HG03108 (cell line): ENCODE measurements at regions not wholly inside any gene's neighbourhood (a gene's known extent, or its start where the extent isn't known, plus 50 kb on each side); places are given as distances from the start of the nearest gene placed in this dataset.
"Not testable (repeated sequence)": the region's sequence is repeated elsewhere in the genome, so short reads cannot be mapped to it uniquely, and the experiment has no call there.

ENCODE experiments used
- ATAC-seq: cut with Tn5 transposase; IDR thresholded peaks from one replicate; pipeline ENCODE4 v1.9.1; 2021; ENCODE audit warnings: moderate library complexity; ENCODE audit not compliant: unreplicated experiment

GRCh38 chr5:9815051-9815450 is 184.9 kb upstream of the TAS2R1 start:
- no peak for ATAC-seq

DNA sequence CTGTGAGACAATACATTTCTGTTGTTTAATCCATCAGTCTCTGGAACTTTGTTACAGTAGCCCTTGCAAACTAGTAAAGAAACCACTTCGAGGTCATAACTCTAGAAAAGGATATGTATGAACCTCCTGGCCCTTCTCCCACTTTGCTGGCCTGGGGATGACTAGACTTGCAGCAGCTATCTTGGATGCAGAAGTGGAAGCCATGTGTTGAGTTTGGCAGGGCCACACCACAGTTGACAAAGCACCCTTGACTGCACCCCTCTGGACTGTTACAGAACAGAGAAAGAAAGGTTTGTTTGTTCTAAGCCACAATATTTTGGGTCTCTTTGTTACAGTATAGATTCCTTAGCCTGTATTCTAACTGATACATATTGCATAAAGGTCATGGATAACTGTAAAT is 183.2 kb upstream of the TAS2R1 start:
- no peak for ATAC-seq

DNA sequence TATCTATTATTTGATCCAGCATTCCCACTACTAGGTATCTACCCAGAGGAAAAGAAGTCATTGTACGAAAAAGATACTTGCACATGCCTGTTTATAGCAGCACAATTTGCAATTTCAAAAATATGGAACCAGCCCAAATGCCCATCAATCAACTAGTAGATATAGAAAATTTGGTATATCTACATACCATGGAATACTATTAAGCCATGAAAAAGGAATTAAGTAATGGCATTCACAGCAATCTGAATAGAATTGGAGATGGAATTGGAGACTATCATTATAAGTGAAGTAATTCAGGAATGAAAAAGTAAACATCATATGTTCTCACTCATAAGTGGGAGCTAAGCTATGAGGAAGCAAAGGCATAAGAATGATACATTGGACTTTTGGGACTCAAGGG is 177.2 kb upstream of the TAS2R1 start:
- ATAC-seq: not testable (repeated sequence)

DNA sequence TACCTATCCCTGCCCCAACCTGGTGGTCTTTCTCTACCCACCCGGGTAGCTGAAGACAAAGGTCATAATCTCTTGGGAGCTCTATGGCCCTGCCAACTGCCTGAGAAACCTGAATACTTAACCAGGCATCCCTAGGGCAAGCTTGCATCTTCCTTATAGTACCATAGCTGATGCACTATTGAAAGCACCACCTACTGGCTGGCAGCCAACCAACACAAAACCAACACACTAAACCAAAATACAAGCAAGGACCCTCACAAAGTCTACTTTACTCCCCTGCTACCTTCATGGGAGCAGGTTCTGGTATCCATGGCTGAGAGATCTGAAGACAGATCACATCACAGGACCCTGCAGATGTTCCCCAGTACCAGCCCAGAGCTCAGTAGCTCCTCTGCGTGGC is 171.8 kb upstream of the TAS2R1 start:
- no peak for ATAC-seq

DNA sequence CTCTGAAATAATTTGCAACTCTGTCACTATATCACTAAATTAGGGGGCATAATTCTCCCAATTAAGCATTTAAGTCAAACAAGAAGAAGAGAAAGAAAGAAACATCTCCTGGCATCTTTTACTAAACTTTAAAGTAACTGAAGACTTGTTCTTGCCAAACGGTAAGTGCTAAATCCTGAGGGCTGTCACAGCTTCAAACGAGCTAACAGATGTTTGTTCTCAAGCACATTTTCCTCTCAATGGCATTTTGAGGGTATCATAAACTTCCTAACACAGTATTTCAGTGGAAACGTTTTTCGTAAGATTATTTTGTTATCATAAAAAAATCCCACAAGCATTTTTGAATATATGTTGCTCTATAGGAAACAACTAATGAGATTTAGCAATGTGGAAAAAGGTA is 169.5 kb upstream of the TAS2R1 start:
- no peak for ATAC-seq

GRCh38 chr5:9790276-9790675 is 160.1 kb upstream of the TAS2R1 start:
- ATAC-seq: no peak

GRCh38 chr5:9789777-9790176 is 159.6 kb upstream of the TAS2R1 start:
- ATAC-seq: no peak

DNA sequence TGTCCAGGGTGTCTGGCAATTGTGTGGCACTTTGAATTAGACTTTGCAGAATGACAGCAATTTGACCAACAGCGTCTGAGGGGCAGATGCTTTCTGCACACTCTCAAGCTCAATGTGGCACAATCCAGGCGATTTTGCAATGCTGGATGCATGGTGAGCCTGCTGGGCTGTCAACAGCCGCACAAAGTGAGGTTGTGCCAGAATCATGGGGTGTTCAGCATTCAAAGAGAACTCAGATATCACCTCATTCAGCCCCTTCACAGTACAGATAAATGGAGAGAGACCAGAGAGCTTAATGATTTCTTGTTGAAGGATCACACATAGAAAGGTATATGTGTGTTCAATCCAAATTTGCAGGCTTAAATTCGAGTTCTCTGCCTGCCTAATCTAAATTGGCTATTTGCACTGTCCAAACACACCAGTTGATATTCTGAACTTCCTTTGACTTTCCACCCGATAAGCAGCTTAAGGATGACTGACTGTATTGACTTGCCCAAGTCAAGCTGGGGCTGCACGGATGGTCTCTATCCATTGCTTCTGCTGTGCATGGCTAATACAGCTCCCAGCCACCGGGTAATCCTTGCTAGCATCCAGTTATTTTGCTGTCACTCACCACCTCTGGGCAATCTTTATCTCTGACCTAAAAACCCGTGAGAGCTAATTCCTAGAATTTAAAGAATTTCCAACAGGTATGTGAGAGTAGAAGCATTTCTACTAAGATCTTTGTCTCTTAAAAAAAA is 157.9 kb upstream of the TAS2R1 start:
- ATAC-seq: no peak

GRCh38 chr5:9786380-9787360 is 156.5 kb upstream of the TAS2R1 start:
- no peak for ATAC-seq

- no peak for ATAC-seq
Observed at GRCh38 chr5:9785751-9786150, 155.6 kb upstream of the TAS2R1 start.

- no peak for ATAC-seq
Observed at GRCh38 chr5:9784231-9784630, 154.1 kb upstream of the TAS2R1 start.

DNA sequence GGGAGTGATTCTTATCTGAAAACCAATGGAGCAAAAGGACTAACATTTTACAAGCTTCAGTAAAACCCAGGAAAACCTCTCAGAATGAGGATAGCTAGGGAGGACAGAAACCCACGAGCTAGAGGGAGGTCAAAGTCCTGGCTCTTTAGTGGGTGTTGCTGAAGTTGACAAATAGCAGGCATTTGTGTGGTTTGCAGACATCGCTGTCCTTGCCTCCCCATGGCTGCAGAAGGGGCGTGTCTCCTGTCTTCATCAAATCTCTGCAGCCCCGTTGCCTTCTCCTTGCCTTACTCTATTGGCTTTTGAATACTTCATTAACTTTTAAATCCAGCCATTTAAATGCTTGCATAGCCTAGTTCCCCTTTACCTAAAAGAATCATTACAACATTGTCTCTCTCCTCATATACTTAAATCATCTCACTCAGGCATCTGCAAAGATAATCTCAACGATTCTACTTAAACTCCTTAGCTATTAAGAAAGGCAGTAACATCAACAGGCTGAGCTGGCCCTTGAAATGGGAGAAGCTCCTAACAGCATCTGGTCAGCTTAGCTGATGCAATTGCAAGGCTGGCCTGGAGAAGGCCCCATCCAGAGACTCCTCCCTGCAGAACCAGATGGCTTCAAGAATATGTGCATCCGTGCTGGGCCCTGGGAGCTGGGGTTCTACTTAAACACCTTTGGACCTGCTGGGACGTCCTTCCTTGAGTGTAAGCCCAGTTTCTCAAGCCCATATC is 152.8 kb upstream of the TAS2R1 start:
- no peak for ATAC-seq

- no peak for ATAC-seq
Observed at GRCh38 chr5:9781890-9782289, 151.7 kb upstream of the TAS2R1 start.

GRCh38 chr5:9781275-9781674 is 151.1 kb upstream of the TAS2R1 start:
- ATAC-seq: no peak

DNA sequence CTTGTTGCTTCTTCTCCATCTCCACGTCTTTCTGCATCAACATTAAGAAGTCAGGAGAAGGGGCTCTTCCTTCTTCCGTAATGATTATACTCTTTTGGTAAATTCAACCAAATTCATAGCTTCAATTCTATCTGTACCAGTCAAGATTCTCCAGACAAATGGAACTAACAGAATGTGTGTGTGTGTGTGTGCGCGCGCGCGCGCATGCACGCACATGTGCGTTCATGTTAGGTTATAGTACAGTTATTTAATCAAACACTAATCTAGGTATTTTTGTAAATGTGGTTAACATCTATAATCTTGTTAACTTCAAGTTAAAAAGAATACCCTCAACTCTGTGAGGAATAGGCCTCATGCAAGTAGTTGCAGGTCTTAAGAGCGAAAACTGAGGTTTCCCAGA is 150.3 kb upstream of the TAS2R1 start:
- no peak for ATAC-seq

GRCh38 chr5:9776525-9776924 is 146.4 kb upstream of the TAS2R1 start:
- no peak for ATAC-seq

DNA sequence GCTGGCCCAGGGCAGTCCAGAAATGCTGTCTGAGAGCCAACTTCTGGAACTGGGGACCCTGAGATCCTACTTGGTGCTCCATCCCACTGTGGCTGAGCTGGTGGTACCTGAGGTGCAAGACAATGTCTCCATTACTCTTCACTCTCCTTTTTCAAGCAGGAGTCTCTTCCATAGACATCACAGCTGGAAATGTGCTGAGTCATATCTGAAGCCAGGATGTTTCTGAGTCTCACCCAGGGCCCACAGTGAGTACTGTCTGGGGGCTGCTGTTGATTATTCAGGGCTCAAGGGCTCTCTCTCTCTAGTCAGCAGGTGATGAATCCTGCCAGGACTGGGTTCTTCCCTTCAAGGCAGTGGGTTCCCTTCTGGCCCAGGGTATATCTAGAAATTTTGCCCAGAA is 145.2 kb upstream of the TAS2R1 start:
- ATAC-seq: no peak

GRCh38 chr5:9774472-9775079 is 144.4 kb upstream of the TAS2R1 start:
- ATAC-seq: no peak

DNA sequence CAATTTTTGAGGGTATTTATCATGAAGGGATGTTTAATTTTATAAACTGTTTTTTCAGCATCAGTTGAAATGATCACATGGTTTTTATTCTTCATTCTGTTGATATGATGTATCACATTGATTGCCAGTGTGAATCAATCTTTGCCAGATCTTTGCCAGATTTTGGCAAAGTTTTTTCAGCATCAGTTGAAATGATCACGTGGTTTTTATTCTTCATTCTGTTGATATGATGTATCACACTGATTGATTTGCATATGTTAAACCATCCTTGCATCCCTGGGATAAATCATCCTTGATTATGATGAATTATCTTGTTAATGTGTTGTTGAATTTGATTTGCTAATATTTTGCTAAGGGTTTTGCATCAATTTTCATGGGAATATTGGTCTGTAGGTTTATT is 140.9 kb upstream of the TAS2R1 start:
- ATAC-seq: no peak

DNA sequence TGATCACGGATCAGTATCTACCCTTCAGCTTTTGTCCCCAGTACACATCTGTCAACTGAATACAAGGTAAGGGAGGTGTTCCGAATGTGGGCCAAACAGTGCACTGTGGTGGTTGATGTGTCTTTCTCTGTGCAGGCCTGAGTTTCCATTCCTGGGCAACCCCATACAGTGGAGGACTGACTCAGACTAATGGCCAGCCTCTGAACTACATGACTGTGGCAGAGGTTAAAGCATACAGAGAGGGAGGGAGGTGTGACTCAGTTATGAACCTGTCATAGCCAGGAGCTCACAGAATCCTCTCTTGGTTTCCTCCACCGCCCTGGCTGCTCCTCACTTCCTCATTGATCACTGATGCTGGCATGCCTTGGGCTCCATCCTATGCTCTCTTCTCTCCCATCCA is 136.4 kb upstream of the TAS2R1 start:
- no peak for ATAC-seq
